Activated CD4-positive, alpha-beta T cell treated with anti-CD3 and anti-CD28 coated beads, Interleukin-2, Interleukin-4, amounts not matched to agents 100 ng/mL and 50 ng/mL, durations not matched to agents 16 hours and 8 hours (primary cell): ENCODE measurements at regions not wholly inside any gene's neighbourhood (a gene's known extent, or its start where the extent isn't known, plus 50 kb on each side); places are given as distances from the start of the nearest gene placed in this dataset.
A peak's percentile ranks its signal among the peaks of the same experiment; 100 is the strongest.

Source experiments
- DNase-seq: peaks from one replicate; pipeline ENCODE4 v3.0.0-alpha.2; 2020; ENCODE audit warnings: low spot score

- DNase-seq: no peak
Observed at GRCh38 chr2:147468349-147468748, 376.5 kb upstream of the ACVR2A start.

- no peak for DNase-seq
Observed at GRCh38 chr2:147467441-147467840, 377.4 kb upstream of the ACVR2A start.

- no peak for DNase-seq
Observed at GRCh38 chr2:147464737-147465357, 380.0 kb upstream of the ACVR2A start.

GRCh38 chr2:147463881-147464520 is 380.8 kb upstream of the ACVR2A start:
- DNase-seq: no peak

- DNase-seq: no peak
Observed at GRCh38 chr2:147460155-147460554, 384.7 kb upstream of the ACVR2A start.

- DNase-seq: no peak
Observed at GRCh38 chr2:147456779-147457178, 388.1 kb upstream of the ACVR2A start.

- DNase-seq: no peak
Observed at GRCh38 chr2:147451902-147452515, 392.8 kb upstream of the ACVR2A start.

GRCh38 chr2:147450661-147451510 is 393.9 kb upstream of the ACVR2A start:
- no peak for DNase-seq

GRCh38 chr2:147449323-147449991 is 395.4 kb upstream of the ACVR2A start:
- peak; percentile 1 for DNase-seq

- no peak for DNase-seq
Observed at GRCh38 chr2:147442816-147443215, 402.0 kb upstream of the ACVR2A start.

- DNase-seq: no peak
Observed at GRCh38 chr2:147441182-147441581, 403.6 kb upstream of the ACVR2A start.

- no peak for DNase-seq
Observed at GRCh38 chr2:147440734-147441133, 404.1 kb upstream of the ACVR2A start.

- no peak for DNase-seq
Observed at GRCh38 chr2:147439986-147440385, 404.8 kb upstream of the ACVR2A start.

- DNase-seq: no peak
Observed at GRCh38 chr2:147438882-147439281, 405.9 kb upstream of the ACVR2A start.

GRCh38 chr2:147433822-147434221 is 411.0 kb upstream of the ACVR2A start:
- DNase-seq: no peak

GRCh38 chr2:147430408-147430807 is 414.4 kb upstream of the ACVR2A start:
- no peak for DNase-seq

- DNase-seq: no peak
Observed at GRCh38 chr2:147428120-147428747, 416.6 kb upstream of the ACVR2A start.

- DNase-seq: no peak
Observed at GRCh38 chr2:147425437-147426029, 419.3 kb upstream of the ACVR2A start.

- DNase-seq: no peak
Observed at GRCh38 chr2:147424766-147425165, 420.1 kb upstream of the ACVR2A start.

GRCh38 chr2:147420947-147421675 is 423.7 kb upstream of the ACVR2A start:
- DNase-seq: no peak

GRCh38 chr2:147420517-147420916 is 424.3 kb upstream of the ACVR2A start:
- no peak for DNase-seq
